H54 (cell line): ENCODE measurements at regions not wholly inside any gene's neighbourhood (a gene's known extent, or its start where the extent isn't known, plus 50 kb on each side); places are given as distances from the start of the nearest gene placed in this dataset.

ENCODE experiments used
- DNase-seq: peaks from one replicate; pipeline ENCODE4 v3.0.0; 2011; ENCODE audit warnings: low spot score, mixed read lengths; ENCODE audit not compliant: insufficient read length
- FAIRE-seq: peaks from 3 replicates; lab custom pipeline; 2011; peaks lifted over from hg19 to GRCh38; lab: Jason Lieb, UNC
- POLR2A ChIP-seq: IDR thresholded peaks from 2 replicates; pipeline ENCODE4 v1.6.1; 2011; ENCODE audit warnings: low read depth, mild to moderate bottlenecking, low read length

DNA sequence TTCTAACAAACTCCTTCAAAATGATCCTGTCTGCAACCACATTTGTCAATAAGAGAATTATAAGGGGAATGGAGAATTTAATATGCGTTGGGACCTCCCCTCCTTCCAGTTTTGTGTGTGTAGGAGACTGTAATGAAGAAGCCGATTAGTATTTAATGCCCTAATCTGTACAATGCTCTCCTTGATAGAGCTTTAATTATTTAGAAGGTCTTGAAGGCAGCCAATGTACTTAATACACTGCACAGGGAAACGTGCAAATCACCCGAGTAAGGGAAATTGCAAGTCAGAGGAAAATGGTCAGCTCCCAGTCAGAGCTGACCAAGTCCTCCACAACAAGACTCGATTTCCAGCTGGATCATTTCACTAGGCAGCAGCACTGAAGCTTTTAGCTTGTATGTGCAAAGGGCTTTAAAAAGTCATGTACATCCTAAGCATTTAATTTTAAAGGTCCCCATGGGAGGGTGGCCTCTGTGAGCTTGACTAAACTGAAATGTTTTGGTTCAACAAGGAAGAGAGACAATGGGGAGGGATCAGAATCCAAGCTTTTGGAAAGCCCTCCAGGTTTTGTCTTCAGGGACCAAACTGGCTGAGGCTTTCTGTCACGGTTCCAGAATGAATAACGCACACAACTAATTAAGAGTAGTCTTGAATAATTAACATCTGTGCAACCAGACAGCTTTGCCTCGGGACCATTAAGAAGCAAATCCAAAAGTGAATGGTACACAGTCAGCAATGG lies 159.8 kb upstream of the MITF start:
- FAIRE-seq, result no peak
- DNase-seq, result no peak
- TF ChIP-seq POLR2A, result no peak

DNA sequence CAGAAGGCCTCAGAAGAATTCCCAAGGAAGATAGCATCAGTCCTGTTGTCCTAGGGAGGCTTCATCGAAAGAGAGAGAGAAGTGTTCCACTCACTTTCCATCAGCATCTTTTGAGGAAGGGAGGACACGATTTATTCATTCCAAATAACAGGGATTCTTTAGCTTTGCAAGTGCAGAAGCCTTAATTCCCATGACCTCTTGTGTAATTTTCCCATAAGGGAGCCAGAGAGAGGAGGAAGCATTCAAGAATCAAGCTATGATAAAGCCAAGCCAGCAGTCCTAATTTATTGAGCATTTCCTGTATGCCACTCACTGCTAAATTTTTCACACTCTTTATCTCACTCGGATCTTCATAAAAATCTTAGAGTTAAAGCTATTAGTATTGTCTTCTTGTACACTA lies 169.7 kb upstream of the MITF start:
- no peak for FAIRE-seq
- no peak for DNase-seq
- no peak for TF ChIP-seq POLR2A

DNA sequence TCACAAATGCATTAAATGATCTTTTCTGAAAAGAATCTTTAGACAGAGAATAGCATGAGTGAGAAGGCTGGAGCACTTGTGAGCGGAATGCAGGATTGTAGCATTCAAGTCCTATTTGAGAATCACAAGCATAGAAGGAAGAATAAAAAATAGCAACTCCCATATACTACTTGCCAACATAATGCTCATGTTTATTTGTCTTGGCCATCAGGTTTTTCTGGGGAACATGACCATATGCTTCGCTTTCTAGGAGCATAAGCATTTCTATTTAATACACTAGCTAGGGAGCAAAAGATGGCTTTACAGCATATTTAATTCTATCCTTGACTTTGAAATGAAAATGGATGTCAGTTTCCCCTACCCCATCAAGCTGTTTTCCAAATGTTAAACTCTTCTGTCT lies 170.3 kb upstream of the MITF start:
- DNase-seq (no peak), FAIRE-seq (no peak)
- TF ChIP-seq POLR2A, result no peak

DNA sequence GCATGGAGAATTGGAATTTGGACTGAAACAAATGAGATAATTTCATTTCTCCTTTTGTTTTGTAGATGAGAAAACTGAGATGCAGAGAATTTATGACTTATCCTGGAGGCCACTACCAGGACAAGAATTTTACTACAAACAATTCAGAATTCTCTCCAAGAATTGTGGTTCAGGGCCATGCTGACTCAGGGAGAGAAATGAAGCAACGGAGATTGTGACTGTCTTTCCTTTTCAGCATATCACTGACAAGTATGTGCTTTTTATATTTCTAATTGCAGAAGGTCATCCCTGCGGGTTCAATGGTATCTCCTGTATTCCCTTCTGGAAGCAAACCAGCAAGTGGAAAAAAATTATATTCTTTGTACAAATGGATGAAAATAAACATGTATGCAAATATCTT lies 170.8 kb upstream of the MITF start:
- TF ChIP-seq POLR2A, result no peak
- FAIRE-seq (no peak), DNase-seq (no peak)

DNA sequence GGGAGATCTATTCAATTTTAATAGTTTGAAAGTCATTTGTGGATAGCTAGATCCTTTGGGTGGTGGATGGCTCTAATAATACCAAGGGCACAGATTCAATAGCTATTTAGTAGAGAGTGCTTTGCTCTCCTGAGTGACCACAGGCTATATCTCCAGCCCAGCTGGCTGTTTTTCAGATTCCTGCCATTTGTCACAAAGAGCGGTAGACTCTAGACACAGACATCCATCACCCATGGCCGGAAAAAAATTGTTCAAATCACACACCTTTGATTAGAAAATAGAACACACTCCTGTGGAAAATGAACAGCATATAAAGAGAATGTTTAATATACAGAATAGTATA lies 171.6 kb upstream of the MITF start:
- DNase-seq, result no peak
- no peak for FAIRE-seq
- no peak for TF ChIP-seq POLR2A

DNA sequence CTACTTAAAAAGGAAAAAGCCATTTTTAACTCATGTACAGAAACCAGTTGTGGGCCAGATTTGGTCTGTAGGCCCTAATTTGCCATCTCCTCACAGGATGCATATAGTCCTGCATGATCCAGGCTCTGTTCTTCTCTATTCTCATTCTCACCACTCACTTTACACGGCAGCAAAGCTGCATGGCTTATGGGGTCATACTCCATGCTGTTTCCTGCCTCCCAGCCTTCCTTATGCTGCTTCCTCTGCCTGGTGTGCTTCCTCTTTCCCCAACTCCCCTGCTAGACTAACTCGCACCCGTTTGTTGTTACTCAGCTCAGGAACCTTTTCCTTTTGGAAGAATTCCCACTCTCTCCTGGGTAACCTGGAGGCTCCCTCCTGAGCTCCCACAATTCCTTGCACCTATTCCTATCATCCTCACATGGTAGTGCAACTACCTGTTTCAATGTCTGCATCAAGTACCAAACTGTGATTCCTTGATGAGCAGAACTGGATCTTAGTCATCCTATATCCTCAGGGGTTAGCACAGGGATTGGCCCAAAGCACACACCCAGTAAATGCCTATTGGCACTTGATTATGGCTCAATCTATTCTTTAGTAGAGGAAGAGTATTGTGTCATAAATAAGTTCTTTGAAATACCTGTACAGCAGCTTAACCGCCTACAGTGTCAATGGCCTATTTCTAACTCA lies 172.1 kb upstream of the MITF start:
- DNase-seq (no peak), FAIRE-seq (no peak)
- no peak for TF ChIP-seq POLR2A

DNA sequence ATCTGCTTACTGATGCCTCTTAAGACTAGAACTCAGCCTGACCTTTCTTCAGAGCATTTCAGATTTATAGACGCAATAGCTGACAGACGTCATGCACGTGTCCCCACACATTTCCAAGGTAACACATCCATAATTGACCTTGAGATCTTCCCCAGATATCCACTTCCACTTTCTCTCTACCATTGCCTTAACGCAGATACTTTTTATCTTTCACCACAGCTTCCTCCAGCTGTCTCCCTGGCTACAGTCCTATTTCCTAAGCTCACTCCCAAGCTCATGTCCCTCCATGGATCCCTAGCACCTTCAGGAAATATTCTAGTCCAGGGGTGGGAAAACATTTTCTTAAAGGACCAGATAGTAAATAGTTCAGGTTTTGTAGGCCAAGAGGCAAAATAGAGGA lies 173.0 kb upstream of the MITF start:
- DNase-seq (no peak), FAIRE-seq (no peak)
- TF ChIP-seq POLR2A, result no peak

DNA sequence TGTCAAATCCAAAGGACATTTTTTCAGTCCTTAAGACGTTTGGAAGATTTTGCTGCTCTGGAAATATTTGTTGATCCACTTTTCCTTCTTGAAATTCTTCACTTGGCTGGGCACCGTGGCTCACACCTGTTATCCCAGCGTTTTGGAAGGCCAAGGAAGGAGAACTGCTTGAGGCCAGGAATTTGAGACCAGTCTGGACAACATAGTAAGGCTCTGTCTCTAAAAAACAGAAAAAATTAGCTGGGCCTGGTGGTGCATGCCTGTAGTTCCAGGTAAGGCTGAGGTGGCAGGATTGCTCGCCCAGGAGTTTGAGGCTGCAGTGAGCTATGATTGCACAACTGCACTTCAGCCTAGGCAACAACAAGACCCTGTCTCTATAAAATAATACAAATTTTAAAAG lies 173.9 kb upstream of the MITF start:
- no peak for FAIRE-seq
- TF ChIP-seq POLR2A, result no peak
- DNase-seq, result no peak

DNA sequence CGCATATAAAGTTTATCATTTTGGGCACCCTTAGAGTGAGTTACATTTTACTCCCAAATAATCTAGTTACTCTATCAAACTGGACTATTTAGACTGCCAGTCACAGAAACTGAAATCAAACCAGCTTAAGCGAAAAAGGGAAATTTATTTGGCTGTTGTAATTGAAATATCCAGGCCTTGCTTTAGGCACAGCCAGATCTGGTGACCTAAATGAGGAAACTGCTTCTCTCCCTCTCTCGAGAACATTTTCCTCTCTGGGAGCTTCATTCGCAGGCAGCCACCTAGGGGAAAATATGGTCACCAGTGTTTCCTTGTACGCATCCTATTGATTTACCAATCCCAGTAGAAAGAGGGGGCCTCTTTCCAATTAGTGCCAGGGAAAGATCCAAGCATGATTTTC lies 175.3 kb upstream of the MITF start:
- DNase-seq, result no peak
- TF ChIP-seq POLR2A, result no peak
- no peak for FAIRE-seq

DNA sequence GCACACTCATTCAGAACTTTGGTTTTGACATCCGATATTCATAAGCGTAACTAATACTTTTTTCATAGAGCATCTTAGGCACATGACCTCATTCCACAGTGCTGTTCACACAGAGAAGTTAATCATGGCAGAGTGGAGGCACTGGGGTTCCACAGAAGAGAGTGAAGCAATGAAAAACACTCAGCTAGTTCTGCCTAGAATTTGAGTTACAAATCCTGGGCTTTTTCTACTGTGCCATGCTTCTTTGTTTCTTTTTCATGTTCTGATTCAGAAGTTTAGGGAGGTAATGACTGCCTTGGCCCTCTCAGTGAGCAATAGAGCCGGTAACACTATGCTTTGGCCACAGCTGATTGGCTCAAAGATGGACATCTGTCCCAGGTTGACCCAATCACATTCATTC lies 176.1 kb upstream of the MITF start:
- no peak for TF ChIP-seq POLR2A
- FAIRE-seq (no peak), DNase-seq (no peak)

DNA sequence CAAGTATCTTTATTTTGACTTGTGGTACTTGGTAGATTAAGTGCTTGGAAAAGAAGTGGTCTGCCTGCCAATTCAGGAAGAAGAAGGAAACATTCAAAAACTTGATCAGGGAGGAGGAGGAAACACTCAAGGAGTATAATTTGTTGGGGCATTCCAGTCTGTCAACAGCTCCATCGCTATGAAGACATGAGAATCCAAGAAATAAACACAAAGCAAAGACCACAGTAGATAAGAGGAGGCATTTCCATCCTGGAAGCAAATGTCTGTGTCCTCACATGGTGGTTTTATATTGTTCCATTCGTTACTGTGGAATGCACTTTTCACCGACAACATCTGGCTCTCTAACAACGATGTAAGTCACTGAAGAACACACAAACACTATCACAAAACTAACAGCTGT lies 176.1 kb upstream of the FRMD4B start:
- TF ChIP-seq POLR2A, result no peak
- FAIRE-seq (no peak), DNase-seq (no peak)

DNA sequence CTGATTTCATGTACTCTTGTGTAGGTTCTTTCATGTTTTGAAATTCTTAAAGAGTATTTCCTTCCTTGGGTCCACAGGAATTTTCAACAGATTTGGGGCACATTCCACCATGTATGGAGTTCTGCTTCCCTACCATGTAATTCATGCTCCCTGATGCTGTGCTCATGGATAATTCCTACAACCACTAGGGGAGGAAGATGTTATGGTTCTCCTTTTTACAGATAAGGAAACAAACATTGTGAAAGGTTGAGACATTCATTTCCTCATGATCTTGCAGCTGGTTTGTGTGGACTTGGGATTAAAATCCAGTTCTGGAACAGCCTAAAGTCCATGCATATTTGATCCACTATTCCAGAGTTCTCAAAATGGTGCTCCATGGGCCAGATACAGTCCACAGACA lies 174.9 kb upstream of the FRMD4B start:
- no peak for DNase-seq
- FAIRE-seq, result no peak

DNA sequence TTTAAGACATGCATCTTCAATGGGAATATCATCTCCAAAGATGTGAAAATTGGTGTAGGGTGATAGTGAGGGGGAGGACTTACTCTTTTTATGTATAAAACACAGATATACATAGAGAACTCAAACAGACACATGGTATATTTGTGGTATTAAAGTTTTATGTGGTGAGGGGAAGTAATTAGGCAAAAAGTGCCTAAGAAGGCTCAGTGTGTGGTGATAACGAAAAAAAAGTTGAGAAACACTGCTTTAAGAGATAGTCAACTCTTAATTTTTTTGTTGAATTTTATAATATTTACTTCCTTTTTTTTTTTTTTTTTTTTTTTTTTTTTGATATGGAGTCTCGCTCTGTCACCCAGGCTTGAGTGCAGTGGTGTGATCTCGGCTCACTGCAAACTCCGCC lies 174.2 kb upstream of the FRMD4B start:
- no peak for DNase-seq
- no peak for FAIRE-seq
- TF ChIP-seq POLR2A, result no peak

More for the DNA sequence above, 174.9 kb upstream of the FRMD4B start:
- TF ChIP-seq POLR2A, result no peak

DNA sequence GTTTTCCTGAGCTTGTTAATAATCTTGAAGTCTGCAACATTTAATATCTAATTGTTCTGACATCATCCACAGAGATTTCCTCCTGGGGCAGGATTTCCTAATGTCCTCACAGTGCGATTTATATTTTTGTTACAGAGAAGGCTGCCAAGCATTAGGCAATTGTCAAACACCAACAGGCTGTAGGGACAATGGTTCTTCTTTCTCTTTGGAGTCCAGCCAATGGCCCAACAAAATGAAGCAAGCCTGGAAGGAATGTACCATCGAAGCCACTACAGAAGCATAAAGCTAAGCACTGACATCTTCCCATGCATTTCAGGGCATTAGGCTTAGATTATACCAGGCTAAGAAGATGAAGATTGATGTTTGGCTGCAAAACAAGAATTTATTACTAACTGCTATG lies 173.0 kb upstream of the FRMD4B start:
- TF ChIP-seq POLR2A, result no peak
- DNase-seq (no peak), FAIRE-seq (no peak)

DNA sequence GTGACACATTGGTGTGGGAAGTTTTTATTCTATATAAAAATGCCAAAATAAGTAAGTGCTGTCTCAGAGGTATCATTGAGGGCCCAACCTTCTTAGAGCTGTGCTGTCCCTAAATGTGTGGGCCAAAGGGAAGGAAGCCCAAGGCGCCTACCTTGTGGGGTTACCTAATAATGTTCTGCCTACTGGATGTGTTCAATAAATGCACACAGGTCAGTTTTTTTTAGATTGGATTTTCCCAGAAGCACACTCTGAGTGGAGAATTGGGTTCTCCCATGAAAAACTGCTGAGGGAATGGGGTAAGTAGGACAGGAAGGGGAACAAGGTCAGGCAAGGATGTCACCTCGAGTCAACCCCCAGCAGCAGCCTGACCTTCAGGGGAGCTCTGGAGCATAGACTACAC lies 168.7 kb upstream of the FRMD4B start:
- FAIRE-seq, result no peak
- TF ChIP-seq POLR2A, result no peak
- no peak for DNase-seq
